Stimulated activated CD8-positive, alpha-beta memory T cell treated with anti-CD3 and anti-CD28 coated beads, Interleukin-7, amount 100 ng/mL, for 48 hours (primary cell): ENCODE measurements at regions not wholly inside any gene's neighbourhood (a gene's known extent, or its start where the extent isn't known, plus 50 kb on each side); places are given as distances from the start of the nearest gene placed in this dataset.

ENCODE experiments used
- DNase-seq, 2 donors: peaks; one replicate each; pipeline ENCODE4 v3.0.0-alpha.2; 2020; ENCODE audit warnings: low read depth in 1 of 2; ENCODE audit errors: extremely low read depth in 1 of 2

DNA sequence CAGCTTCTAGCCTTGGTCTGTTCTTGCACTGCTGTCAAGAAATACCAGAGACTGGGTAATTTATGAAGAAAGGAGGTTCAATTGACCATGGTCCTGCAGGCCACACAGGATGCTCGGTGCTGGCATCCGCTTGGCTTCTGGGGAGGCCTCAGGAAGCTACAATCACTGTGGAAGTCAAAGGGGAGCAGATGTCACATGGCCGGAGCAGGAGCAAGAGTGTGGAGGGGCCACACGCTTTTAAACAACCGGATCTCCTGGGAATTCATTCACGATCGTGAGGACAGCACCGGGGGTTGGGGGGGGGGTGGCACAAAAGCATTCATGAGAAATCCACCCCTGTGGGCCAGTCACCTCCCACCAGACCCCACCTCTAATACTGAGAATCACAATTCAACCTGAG lies 850.4 kb upstream of the SALL3 start:
- DNase-seq = no peak

- no peak for DNase-seq
These were observed 849.1 kb upstream of the SALL3 start for GRCh38 chr18:78130232-78131195.

DNA sequence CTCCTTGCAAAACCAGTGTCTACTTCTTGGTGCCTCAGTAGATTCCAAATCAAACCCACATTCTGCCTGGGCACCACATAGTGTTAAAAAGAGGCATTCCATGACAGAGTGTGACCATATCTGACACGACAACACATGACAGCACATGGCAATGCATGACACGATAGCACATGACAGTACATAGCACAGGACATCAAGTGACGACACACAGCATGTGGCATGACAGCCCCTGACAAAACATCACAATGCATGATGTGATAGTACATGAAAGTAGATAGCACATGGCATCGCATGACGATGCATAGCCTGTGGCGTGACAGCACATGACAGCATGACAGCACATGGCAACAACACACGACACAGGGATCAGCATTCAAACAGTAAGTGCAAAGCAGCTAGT lies 845.9 kb upstream of the SALL3 start:
- no peak for DNase-seq

DNA sequence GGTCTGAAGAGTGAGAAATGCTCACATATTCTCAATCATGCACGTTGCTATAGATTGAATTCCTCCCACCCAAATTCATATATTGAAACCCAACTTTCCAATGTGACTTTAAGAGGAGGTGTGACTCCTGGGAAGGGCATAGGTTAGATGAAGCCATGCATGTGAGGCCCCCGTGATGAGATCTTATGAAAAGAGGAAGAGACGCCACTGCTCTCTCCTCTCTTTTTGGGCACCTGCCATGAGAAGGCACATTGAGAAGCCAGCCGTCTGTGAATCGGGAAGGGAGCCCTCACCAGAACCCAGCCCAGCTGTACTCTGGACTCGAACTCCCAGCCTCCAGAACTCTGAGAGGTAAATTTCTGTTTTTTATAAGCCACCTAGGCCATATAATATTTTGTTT lies 842.6 kb upstream of the SALL3 start:
- DNase-seq = no peak

DNA sequence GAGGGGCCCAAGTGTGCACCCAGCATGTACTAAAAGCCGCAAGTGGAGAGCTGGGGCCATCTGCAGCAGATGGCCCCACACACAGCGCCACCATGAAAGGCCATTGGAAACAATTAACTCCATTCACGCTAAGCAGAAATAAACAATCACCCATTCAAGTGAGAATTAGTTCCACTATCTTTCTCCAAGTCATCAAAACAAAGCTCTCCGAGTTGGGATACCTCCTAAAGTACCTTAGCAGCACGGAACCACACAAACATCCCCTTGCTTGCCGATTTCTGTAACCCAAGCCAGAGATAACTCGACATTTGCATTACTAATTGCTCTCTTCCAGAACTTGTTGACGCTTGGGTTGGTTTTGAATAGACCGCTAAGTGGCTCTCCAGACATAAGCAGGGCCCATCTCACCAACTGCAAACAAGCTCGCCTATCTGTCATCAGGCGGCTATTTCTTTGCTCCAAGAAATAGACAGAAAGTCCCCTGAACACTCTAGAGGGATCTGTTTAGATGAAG lies 840.6 kb upstream of the SALL3 start:
- no peak for DNase-seq

DNA sequence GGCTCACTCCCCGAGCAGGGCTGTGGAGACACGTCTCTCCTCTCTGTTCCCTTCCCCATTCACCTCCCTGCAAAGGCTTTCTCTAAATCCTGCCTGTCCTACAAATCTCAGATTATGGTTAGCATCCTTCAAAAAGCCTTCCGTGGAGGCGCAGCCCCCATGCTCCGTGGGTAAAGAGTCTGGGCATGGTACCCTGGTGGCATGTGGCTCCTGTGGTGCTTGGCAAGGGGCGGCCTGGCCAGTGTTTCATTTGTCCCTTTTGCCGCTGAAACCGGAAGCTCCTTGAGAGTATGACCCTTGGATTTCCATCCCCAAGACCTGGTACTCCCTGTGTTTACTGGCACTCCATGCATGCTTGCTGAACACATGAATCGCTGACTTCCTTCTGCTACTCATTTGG lies 839.3 kb upstream of the SALL3 start:
- DNase-seq = no peak

GRCh38 chr18:78144669-78145068 lies 834.9 kb upstream of the SALL3 start:
- DNase-seq = no peak

DNA sequence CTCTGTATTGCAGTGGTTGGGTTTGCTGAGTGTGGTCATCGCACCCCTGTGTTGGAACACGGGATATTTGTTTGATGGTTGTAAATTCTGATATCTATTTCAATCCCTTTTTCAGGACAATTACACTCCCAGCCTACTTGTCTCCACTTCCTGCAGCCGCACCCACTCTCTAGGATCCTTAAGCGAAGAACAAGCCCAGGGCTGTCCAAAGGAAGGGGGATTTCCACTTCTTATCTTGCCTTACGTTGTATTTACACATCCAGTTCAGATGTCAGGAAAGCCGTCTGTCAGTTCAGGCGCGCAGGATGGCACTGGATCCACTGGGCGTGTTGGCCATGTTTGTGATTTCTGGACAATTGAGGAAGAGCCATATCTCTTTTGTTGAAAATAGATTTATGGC lies 834.5 kb upstream of the SALL3 start:
- no peak for DNase-seq

GRCh38 chr18:78146136-78147085 lies 833.2 kb upstream of the SALL3 start:
- no peak for DNase-seq

GRCh38 chr18:78150590-78150989 lies 829.0 kb upstream of the SALL3 start:
- no peak for DNase-seq

DNA sequence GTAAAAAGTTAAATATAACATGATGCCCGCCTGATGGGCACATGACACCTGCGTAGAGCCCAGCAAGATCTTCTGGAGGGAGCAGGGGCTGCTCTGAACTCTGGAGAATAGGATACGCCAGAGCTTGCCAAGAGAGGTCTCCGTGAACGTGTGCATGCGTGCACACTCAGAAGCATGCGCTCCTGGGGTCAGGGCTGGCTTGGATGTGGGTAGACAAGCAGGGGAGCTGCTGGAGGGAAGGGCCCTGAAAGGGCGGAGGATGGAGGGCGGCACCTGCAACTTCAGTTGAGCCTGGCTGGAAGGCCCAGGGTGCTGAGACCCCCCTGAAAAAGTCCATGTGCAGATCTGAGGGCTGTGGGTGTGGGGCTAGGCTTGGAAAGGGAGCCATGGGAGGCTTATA lies 828.4 kb upstream of the SALL3 start:
- no peak for DNase-seq

- DNase-seq = no peak
These were observed 827.5 kb upstream of the SALL3 start for GRCh38 chr18:78151948-78152725.

GRCh38 chr18:78153362-78153761 lies 826.3 kb upstream of the SALL3 start:
- no peak for DNase-seq

DNA sequence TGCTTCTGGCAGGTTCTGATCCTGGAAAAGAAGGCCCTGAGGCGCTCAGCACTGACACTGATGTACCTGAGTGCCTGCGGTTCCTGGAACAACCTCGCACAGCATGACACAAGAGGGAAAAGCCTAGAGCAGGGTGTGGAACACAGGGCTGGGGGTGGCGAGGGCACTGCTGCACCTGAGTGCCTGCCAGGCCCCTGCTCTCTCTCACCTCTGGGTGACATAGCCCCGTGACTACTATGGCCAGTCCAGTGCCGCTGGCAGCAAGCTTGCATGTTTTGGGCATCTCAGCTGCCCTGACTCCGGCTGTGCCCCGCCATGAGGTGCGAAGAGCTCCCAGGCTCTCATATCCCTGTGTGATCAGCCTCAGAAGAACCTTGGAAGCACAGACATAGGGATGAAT lies 825.2 kb upstream of the SALL3 start:
- DNase-seq = no peak

GRCh38 chr18:78154853-78155252 lies 824.8 kb upstream of the SALL3 start:
- DNase-seq = no peak

DNA sequence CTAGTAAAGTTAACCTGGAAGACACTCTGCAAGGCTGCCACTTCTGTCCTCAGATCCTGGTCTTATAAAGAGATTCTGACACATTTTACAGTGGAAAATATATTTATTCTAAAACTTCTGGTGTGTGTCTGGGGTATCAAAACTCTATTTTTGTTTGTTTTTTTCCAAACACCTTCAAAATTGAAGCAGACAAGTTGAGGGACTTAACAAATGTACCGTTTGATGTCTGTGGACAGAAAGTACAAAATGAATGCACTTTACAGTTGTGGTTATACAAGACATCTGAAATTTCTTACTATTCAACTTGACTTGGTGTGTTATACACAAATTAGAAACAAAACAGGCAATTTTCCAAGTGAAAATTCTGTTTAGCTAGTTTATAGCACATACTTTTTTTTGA lies 823.2 kb upstream of the SALL3 start:
- DNase-seq = no peak

- DNase-seq = no peak
These were observed 820.7 kb upstream of the SALL3 start for GRCh38 chr18:78158943-78159342.

DNA sequence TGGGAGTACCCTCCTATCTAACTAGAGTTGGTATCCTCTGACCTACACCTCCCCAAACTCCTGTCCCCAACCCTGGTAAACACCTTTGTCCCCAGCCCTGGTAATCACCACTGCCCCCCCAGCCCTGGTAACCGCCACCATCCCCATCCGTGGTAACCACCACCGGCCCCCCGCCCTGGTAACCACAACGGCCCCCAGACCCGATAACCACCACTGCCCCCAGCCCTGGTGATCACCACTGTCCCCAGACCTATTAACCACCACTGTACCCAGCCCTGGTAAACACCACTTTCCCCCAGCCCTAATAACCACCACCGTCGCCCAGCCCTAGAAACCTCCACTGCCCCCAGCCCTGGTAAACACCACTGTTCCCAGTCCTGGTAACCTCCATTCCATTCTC lies 820.2 kb upstream of the SALL3 start:
- no peak for DNase-seq

DNA sequence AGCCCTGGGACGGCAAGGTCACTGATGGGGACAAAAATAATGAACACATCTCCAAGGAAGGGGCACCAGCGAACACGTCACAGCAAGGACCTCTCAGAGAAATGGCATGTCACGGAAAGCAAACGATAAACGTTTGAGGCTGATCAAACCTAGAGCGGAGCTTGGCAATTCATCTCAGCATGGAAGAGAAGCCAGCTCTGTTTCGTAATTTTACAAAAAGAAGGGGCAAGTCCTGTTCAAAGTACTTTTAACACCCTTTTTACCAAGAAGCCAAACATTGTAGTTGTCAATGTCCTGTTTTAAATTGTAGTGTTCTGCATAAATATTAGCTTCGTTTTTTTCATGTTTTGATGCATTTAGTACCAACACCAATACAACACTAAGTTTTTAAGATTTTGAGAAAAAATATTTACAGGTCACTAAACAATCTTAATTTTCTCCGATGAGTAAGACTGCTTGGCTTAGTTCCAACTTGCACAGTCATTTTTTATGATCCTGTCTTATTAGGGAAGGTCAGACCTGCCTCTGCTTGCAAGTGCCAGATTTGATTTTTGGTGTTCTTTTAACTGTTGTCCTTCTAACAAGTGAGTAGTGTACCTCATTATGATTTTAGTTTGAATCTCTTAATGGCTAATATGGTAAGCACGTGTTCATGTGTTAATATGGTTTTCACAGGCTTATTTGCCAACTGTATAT lies 818.5 kb upstream of the SALL3 start:
- DNase-seq = no peak

DNA sequence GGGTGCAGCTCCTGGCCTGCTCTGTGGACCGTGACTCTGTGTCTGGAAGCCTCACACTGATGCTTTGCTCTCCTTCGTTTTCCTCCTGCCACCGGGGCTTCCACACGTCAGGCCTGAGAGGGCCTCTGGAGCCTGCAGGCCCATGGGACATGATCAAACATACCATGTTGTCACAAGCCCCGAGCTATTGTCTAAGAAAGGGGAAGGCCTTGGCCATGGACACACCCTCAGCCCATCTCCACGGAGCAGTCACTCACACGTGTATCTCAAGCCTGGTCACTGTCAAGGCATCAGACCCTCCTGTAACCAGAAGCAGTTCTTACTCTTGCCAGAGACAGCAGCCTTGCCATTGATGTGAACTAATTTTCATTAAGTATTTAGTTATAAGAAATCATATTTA lies 814.1 kb upstream of the SALL3 start:
- DNase-seq = no peak
